MM.1S (cell line): ENCODE measurements at regions not wholly inside any gene's neighbourhood (a gene's known extent, or its start where the extent isn't known, plus 50 kb on each side); places are given as distances from the start of the nearest gene placed in this dataset.

Experiments used
- DNase-seq: peaks from one replicate; pipeline ENCODE4 v3.0.0-alpha.2; 2015
- H2AFZ ChIP-seq: fragments of 300-600 bp; sonication (generic); 2 replicates; pipeline ENCODE4 v1.6.0; 2016; ENCODE audit warnings: antibody characterized with exemption, low read length
- H3F3A ChIP-seq: fragments of 300-600 bp; sonication (generic); 2 replicates; pipeline ENCODE4 v1.6.1; 2016; ENCODE audit warnings: mild to moderate bottlenecking, antibody characterized with exemption, low read length, moderate library complexity, mixed read lengths; ENCODE audit not compliant: insufficient read depth
- H3K27ac ChIP-seq: fragments of 300-600 bp; sonication (generic); 2 replicates; pipeline ENCODE4 v1.5.1; 2016; ENCODE audit warnings: mild to moderate bottlenecking, low read length
- H3K27me3 ChIP-seq: fragments of 300-600 bp; sonication (generic); replicated peaks from 2 replicates; pipeline ENCODE4 v1.6.0; 2016; ENCODE audit warnings: low read length; ENCODE audit not compliant: insufficient read depth
- H3K36me3 ChIP-seq: fragments of 300-600 bp; sonication (generic); replicated peaks from 2 replicates; pipeline ENCODE4 v1.6.1; 2016; ENCODE audit warnings: mild to moderate bottlenecking, low read length, mixed read lengths; ENCODE audit not compliant: insufficient read depth
- H3K4me1 ChIP-seq: fragments of 300-600 bp; sonication (generic); 2 replicates; pipeline ENCODE4 v1.6.1; 2016; ENCODE audit warnings: low read length, mixed read lengths
- H3K4me2 ChIP-seq: fragments of 300-600 bp; sonication (generic); 2 replicates; pipeline ENCODE4 v1.6.0; 2016; ENCODE audit warnings: low read depth, low read length
- H3K4me3 ChIP-seq: fragments of 300-600 bp; sonication (generic); 2 replicates; pipeline ENCODE4 v1.5.1; 2016; ENCODE audit warnings: low read length, mixed read lengths
- H3K79me2 ChIP-seq: fragments of 300-600 bp; sonication (generic); 2 replicates; pipeline ENCODE4 v1.6.1; 2016; ENCODE audit warnings: mixed run types, low read length, mixed read lengths
- H3K9ac ChIP-seq: fragments of 300-600 bp; sonication (generic); 2 replicates; pipeline ENCODE4 v1.6.1; 2016; ENCODE audit warnings: low read length, mixed read lengths
- H3K9me2 ChIP-seq: fragments of 300-600 bp; sonication (generic); replicated peaks from 2 replicates; pipeline ENCODE4 v1.6.1; 2016; ENCODE audit warnings: mild to moderate bottlenecking, low read length, mixed read lengths; ENCODE audit not compliant: insufficient read depth
- H3K9me3 ChIP-seq: fragments of 300-600 bp; sonication (generic); replicated peaks from 2 replicates; pipeline ENCODE4 v1.6.1; 2016; ENCODE audit warnings: mild to moderate bottlenecking, low read length, mixed read lengths; ENCODE audit not compliant: insufficient read depth
- H4K20me1 ChIP-seq: fragments of 300-600 bp; sonication (generic); 2 replicates; pipeline ENCODE4 v1.6.1; 2016; ENCODE audit warnings: mild to moderate bottlenecking, low read length, moderate library complexity, mixed read lengths; ENCODE audit not compliant: insufficient read depth
- EZH2 ChIP-seq: fragments of 300-600 bp; sonication (generic); optimal IDR thresholded peaks from 2 replicates; pipeline ENCODE3; 2017; ENCODE audit warnings: low read depth, mild to moderate bottlenecking, antibody characterized with exemption, low read length, mixed read lengths
- EZH2phosphoT487 ChIP-seq: fragments of 300-600 bp; sonication (generic); IDR thresholded peaks from 2 replicates; pipeline ENCODE4 v1.6.1; 2018; ENCODE audit warnings: antibody characterized with exemption, low read length
- TF ChIP-seq, protein P1 (sequence below): fragments of 300-600 bp; sonication (generic); IDR thresholded peaks from 2 replicates; pipeline ENCODE4 v1.5.1; 2016; ENCODE audit warnings: antibody characterized with exemption, low read length, mixed read lengths

DNA sequence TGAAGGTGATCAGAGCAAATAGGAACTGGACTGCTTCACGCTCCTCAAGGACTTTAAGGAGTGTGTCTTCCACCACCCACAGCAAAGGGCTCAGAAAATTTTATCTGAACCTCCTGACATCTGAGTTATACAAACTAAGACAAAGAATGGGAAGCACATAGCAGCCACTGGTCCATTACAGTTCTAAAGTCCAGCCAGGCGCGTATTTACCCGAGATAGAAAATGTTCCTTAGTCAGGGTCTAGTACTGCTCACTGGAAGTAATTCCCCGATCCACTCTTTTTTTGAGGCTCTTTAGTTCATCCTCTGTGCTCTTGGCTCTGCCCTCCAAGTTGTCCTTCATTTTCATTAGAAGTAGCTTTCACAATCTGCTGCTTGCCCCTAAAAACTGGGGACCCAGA, 88.5 kb upstream of the GOLGA8J start:
- Histone ChIP-seq H3K9me2 (no peaks in the 10 kb centered on the region), H3K4me1 (no peaks in the 10 kb centered on the region), H3F3A (no peaks in the 10 kb centered on the region), H3K27me3 (no peaks in the 10 kb centered on the region), H3K27ac (no peak overlapping the region), H3K79me2 (no peaks in the 10 kb centered on the region), H4K20me1 (no peaks in the 10 kb centered on the region), H3K36me3 (no peaks in the 10 kb centered on the region), H3K9ac (no peak overlapping the region), H2AFZ (no peak overlapping the region), H3K9me3 (no peaks in the 10 kb centered on the region), H3K4me2 (no peak overlapping the region), H3K4me3 (no peak overlapping the region)
- TF ChIP-seq EZH2phosphoT487 (no peak), EZH2 (no peak)
- TF ChIP-seq, protein P1, sequence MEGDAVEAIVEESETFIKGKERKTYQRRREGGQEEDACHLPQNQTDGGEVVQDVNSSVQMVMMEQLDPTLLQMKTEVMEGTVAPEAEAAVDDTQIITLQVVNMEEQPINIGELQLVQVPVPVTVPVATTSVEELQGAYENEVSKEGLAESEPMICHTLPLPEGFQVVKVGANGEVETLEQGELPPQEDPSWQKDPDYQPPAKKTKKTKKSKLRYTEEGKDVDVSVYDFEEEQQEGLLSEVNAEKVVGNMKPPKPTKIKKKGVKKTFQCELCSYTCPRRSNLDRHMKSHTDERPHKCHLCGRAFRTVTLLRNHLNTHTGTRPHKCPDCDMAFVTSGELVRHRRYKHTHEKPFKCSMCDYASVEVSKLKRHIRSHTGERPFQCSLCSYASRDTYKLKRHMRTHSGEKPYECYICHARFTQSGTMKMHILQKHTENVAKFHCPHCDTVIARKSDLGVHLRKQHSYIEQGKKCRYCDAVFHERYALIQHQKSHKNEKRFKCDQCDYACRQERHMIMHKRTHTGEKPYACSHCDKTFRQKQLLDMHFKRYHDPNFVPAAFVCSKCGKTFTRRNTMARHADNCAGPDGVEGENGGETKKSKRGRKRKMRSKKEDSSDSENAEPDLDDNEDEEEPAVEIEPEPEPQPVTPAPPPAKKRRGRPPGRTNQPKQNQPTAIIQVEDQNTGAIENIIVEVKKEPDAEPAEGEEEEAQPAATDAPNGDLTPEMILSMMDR: no peak
- DNase-seq: no peak

DNA sequence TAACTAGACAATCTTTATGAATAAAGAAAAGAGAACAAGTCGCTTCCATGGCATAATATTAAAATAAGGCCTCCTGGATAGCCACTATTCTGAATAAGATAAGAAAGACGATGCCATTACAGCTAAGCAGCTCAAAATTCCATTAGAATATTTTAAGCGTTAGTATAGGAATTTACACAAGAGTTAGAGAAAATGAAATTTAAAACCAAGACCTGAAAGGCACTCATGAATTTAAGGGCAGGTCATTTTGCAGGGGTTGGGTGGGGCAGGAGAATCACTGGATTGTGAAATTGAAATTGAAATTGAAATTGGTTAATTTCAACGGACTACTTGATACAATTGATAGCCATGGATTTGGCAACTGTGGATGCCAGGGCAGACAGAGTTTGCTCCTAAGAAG, 91.8 kb upstream of the GOLGA8J start:
- TF ChIP-seq EZH2phosphoT487 (no peak), EZH2 (no peak)
- TF ChIP-seq, protein P1: no peak
- Histone ChIP-seq H4K20me1 (no peaks in the 10 kb centered on the region), H3K4me3 (no peak overlapping the region), H3K27me3 (no peaks in the 10 kb centered on the region), H3K27ac (no peak overlapping the region), H3K79me2 (no peaks in the 10 kb centered on the region), H3K4me1 (no peaks in the 10 kb centered on the region), H3K9me3 (no peaks in the 10 kb centered on the region), H3K36me3 (no peaks in the 10 kb centered on the region), H3F3A (no peaks in the 10 kb centered on the region), H3K9ac (no peak overlapping the region), H2AFZ (no peak overlapping the region), H3K4me2 (no peak overlapping the region), H3K9me2 (no peaks in the 10 kb centered on the region)
- no peak for DNase-seq

DNA sequence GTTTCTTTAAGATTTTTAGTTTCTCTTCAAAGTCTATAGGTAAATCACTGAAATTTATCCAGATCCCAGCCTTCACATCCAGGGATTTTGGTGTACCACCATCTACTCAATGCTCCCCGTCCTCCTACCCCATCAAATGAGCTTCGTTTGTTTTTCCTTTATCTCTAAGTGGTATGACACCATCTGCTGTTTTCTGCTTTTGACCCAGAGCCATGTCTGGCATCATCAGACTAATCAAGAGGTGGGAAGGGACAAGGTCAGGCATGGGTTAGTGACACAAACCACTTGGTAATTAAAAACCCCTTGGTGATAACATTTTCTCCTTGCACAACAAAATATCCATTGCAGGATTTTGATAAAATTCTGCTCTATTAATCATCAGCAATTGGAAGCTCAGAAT, 92.7 kb upstream of the GOLGA8J start:
- Histone ChIP-seq H4K20me1 (no peaks in the 10 kb centered on the region), H3K9me2 (no peaks in the 10 kb centered on the region), H2AFZ (no peak overlapping the region), H3K79me2 (no peaks in the 10 kb centered on the region), H3K4me1 (no peaks in the 10 kb centered on the region), H3K27ac (no peak overlapping the region), H3K4me3 (no peak overlapping the region), H3K36me3 (no peaks in the 10 kb centered on the region), H3F3A (no peaks in the 10 kb centered on the region), H3K9ac (no peak overlapping the region), H3K9me3 (no peaks in the 10 kb centered on the region), H3K27me3 (no peaks in the 10 kb centered on the region), H3K4me2 (no peak overlapping the region)
- no peak for DNase-seq
- TF ChIP-seq, protein P1: no peak
- TF ChIP-seq EZH2phosphoT487: no peak
